NCI-H526 treated with DMSO at 0.1 percent for 48 hours (cell line): ENCODE measurements at regions not wholly inside any gene's neighbourhood (a gene's known extent, or its start where the extent isn't known, plus 50 kb on each side); places are given as distances from the start of the nearest gene placed in this dataset.

Source experiments
- DNase-seq: peaks from one replicate; lab custom pipeline; 2025; lab: John Stamatoyannopoulos, UW

DNA sequence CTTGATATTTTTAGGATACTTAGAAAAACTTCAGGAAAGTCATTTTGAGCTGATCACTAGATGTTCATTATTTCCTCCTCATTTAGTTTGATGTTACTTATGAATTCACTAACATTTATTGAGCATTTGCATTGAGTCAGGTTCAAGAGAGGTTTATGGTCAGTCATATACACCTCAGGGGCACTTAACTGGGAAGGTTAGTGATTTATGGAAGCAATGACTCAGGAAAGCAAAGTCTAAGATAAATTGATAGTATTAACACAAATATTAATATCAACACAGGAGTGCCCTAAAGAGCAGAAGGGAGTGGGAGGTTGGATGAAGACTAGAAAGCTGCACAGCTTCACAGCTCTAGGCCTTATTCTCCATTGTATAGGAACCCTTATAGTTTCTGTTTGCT is 177.0 kb upstream of the TNFAIP3 start:
- no peak for DNase-seq

DNA sequence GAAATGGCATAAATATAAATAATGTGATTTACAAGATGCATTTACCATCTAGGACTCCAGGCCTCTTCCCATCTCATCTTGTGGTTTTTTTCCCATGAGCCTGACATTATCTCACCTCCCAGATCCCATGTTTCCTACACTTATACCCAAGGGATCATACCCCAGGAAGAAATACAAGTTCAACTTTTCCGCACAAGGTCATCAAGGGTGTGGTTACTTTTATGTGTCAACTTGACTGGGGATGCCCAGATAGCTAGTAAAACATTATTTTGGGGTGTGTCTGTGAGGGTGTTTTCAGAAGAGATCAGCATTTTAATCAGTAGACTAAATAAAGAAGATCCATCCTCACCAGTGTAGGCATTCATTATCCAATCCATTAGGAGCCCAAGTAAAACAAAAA is 176.3 kb upstream of the TNFAIP3 start:
- DNase-seq: no peak

DNA sequence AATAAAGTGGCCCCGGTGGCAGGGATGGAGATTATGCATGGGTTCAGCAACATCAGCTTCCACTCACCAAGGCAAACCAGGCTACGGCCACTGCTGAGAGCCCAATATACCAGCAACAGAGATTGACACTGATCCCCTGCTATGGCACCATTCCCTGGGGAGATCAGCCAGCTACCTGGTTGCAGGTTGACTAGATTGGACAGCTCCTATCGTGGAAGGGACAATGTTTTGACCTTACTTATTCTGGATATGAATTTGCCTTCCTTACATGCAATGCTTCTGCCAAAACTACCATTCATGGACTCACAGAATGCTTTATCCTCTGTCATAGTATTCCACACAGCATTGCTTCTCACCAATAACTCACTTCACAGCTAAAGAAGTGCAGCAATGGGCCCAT is 174.8 kb upstream of the TNFAIP3 start:
- DNase-seq: no peak

DNA sequence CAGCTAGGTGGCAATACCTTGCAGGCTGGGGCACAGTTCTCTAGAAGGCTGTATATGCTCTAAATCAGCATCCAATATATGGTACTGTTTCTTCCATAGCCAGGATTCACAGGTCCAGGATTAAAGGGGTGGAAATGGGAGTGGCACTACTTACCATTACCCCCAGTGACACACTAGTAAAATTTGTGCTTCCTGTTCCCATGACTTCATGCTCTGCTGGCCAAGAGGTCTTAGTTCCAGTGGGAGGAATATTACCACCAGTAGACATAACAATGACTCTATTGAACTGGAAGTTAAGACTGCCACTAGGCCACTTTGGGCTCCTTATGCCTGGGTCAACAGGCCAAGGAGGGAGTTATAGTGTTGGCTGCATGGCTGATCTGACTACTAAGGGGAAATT is 174.3 kb upstream of the TNFAIP3 start:
- DNase-seq: no peak

DNA sequence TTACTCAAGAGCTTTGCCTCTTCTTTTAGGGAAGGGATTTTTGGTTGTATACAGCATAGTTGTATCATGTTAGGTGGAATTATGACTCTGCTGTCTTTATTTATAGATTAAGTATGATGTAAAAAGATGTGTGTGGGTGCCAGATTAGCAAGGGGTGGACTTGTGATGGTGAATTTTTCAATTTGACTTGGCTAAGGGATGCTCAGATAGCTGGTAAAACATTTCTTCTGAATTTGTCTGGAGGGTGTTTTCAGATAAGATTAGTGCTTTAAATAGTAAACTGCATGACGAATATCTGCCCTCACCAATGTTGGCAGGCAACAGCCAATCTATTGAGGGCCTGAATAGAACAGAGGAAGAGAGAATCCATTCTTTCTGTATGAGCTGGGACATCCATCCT is 173.3 kb upstream of the TNFAIP3 start:
- no peak for DNase-seq

DNA sequence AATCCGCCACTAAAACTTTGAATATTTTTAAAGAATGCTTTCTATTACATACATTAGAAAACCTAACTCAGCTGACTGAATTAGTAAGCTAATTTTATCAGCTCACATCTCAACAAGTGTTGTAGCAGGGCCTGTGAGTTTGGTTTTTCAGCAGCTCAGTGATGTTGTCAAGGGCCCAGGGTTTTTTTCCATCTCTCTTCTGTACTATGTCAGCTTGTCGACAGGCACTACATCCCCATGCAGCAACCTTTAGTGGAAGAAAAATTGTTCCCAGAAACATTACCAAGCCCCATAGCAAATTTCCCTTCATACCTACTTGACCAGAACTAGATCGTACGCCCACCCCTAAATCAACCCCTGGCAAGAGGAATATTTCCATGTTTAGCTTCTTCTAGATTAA is 170.3 kb upstream of the TNFAIP3 start:
- no peak for DNase-seq

DNA sequence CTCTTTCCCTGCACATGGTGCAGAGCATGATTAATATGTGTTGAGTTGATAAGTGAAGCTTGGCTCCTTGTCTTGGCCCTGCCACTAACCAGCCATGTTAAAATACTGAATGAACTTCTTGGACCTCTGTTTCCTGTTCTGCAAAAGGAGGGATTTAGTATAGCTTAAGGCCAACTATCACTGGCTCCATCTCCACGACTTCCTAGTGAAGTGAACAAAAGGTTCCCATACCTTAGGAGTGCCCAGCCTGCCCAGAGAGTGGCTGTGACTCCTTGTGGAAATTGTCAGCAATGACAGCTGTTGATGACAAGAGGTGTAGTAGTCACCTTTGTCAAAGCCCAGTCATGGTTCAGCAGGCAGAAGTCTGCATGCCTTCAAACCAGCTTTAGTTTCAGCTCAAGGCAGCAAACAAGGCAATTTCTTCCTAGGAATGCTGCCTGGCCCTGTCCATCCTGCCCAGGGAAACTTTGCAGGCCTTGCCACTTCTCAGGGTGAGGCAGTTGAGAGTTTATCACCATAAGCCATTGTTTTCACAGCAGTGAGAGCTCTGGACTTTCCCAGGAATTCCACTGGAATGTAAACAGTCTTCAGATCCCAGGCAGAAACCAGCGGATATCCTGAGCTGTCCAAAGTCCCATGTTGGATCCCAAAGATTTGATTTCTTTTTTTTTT is 169.7 kb upstream of the TNFAIP3 start:
- DNase-seq: no peak

DNA sequence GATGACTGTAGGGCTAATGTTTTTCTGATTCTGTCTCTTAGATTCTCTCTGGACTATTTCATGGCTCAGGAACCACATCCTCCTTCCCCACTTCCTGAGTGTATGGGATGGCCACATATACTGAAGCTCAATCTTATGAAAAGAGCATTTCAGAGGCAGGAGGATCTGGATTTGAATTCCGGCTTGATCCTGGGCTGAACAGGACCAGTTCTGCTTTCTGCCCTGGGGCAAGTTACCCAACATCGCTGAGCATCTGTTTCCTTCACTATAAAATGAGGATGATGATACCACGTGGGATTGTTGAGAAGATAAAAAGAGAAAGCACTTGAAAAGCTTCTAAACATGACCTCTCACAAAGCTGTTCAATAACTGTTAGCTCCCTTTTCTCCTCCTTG is 168.4 kb upstream of the TNFAIP3 start:
- DNase-seq: no peak

DNA sequence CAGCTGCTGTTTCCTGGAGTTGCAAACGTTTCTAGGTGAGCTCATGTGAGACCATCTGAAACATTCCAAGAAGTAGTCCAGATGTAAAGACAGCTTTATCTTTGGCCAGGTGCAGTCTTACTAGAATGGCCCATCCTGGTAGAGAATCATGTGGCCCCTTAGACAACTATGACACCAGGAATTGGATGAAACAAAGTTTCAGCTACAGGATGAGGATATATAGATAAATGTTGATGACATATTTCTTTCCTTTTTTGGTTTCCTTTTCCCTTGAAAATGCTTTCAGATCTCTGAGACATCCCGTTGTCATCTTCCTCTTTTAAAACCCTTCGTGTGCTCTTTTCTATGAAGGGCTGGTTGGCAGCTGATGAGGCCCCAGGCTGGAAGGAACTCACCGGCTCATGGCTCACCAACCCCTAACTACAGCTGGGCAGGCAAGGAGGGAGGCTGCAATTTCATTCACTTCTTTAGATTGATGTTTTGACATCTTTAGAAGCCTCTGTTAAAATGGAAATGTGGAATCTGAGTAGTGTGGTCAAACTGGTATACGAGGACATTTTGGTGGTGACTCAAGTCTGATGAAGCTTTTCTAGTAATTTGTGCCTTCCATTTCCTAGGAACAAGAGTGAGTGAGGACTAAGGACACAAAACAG is 167.9 kb upstream of the TNFAIP3 start:
- no peak for DNase-seq

DNA sequence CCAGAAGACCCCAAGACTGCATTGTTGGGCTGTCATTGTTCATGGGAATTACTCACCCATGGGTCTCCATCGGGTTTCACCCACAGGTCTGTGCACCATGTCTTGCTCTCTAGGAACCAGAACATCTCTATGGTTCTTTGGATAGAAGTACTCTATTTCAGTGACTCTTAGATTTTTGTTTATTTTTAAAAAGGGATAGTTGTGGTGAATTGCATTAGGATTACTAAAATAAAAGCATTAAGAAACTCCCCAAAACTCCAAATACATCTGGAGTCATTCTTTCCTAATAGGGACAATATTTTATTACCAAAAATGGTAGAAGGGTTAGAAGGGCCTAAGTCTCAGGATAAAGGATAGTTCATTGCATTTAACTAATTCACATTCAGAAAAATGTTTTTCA is 166.9 kb upstream of the TNFAIP3 start:
- no peak for DNase-seq

DNA sequence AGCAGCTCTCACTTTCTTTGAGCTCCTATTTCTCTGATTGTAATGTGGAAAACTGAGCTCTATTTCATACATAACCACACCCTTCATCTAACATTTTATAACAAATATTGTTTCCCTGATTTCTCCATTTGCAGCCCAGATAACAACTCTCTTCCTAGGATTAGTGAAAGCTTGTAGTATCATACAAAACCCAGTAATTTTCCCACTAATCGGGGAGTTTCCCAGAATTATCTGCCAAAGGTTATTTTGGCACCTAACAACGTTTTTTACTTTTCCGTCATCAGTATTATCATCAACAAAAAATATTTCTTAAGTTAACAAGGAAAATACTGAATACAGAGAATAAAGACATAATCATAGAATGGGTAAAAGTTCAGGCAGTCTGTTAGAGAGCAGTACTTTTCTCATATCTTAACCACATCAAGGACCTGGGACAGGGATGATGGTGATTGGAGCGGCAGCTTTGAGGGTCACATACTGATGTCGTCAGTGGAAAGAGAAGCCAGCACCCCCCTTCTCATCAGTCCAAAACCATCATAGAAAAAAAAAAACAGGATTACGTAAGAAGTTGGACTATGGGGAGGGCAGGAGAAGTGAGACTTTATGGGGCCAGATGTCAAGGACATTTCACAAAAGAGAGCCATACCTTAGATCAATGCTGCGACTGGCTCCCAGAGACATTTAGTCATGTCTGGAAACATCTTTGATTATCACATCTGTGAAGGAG is 166.1 kb upstream of the TNFAIP3 start:
- no peak for DNase-seq

DNA sequence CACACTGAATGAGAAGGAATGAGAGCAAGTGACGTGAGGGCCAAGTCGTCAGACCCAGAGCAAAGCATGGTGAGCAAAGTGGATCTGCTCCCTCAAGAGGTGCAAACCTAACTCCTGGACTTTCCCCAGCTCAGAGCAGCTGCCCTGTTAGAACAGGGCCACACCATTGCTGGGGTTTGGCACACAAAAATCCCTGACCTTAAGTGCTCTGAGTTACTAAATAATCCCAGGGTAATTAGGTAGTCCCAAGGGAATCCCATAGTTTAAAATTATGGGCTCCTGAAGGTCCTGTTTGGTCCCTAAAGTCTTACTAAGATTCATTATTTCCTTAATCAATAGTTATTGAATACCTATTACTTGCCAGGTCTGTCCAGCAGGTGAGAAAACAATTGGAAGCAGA is 165.1 kb upstream of the TNFAIP3 start:
- DNase-seq: no peak

DNA sequence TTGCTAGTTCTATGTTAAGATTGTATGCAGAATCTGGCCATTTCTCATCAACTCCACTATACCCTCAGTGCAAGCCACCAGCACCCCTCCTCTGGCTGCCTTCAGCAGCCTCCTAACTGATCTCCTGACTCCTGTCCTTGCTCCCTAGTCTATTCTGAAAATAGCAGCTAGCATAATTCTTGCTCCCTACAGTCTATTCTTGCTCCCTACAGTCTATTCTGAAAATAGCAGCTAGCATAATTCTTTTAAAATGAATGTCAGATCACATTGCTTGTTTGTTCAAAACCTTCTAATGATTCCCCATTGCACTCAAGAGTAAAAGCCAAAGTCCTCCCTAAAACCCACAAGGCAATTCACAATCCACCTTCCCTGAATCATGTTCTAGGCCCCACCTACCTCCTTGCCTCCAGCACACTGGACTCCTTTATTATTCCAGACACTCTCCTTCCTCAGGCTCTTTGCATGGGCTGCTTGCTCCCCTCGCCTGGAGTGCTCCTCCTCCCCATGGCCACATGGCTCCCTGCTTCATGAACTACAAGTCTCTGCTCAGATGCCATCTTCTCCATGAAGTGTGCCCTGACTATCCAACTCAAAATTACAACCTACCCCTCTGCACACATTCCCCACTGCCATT is 164.2 kb upstream of the TNFAIP3 start:
- DNase-seq: no peak

DNA sequence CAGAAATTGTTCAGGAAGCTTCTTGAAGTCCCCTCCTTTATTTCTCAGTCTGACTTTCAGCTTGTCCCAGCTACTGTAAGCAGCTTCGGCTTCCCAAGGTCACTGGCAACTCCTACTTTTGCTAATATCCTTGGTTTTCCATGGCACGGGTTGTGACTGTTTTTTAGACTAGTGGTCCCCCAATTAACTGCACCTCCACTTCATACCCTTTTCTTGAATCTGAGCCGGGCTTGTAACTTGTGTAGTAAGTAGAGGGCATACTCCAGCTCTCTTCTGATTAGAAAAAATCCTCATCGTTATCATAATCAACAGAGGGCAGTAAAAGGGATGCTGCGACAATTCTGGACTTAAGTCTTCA is 162.3 kb upstream of the TNFAIP3 start:
- DNase-seq: no peak

DNA sequence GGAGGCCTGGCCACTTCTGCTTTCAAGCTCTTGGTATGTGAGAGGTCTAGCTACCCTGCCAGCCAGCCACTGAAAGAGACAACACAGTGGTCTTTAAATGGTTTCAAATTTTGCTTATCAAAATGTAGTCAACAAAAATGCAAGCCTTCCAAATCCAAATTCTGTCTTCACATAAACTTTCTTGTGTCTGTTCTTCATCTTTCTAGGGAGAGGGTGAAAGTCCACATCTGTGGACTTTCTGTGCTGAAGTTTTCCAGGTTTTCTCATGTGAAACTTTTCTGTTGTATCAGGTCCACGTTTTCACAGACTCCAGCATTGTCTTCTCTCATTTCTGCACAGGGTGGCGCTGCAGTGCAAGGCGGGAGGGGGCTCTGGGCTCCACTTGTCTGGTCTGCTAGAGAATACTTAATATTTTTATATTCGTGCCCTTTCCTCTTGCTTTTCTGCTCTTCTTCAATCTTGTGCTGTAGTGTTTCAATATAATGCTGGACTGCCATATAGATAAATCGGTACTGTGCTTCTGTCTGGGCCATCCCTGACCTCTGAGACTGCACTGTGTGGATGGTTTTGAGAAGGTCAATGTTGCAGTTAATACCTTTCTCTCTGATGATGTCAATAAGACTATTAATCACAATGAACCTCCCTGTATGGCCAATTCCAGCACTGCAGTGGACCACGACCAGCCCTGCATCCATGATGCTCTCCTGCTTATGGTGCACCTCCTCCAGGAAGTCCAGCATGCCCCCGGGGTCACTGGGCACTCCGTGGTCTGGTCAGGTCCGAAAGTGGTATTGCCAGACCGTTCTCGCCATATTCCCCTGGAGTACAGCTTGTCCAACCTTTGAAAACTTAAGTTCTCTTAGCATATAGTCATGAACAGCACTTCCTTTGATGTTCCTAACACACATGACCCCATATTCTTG is 161.6 kb upstream of the TNFAIP3 start:
- DNase-seq: peak; percentile 10

DNA sequence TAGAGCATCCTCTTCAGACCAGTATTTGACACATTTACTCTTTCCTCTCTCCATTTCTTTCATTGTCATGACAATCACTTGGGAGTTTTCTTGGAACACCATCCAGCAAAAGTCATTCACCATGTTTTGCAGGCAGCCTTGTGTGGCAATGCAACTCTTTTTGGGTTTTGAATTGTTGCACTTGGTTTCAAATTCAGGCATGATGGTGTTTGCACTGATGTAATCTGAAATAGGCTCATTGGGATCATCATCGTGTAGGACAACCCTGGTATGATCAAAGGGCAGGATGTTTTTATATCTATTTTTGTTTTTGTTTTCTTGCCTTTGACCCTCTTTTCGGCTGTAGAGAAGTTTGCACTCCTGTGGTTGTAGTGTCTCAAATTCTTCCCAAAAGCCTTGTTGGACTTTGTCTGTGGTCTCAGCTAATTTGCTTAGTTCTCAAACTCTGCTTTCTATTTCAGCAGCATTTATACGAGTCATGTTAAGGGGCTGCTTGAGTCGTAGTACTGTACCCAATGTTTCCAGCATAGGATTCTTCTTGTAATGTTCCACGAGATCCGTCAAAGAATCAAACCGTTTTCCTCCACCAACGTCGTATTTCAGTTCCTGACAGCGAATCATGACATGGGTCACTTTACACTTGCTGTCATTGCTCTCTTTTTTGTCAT is 160.8 kb upstream of the TNFAIP3 start:
- DNase-seq: no peak

DNA sequence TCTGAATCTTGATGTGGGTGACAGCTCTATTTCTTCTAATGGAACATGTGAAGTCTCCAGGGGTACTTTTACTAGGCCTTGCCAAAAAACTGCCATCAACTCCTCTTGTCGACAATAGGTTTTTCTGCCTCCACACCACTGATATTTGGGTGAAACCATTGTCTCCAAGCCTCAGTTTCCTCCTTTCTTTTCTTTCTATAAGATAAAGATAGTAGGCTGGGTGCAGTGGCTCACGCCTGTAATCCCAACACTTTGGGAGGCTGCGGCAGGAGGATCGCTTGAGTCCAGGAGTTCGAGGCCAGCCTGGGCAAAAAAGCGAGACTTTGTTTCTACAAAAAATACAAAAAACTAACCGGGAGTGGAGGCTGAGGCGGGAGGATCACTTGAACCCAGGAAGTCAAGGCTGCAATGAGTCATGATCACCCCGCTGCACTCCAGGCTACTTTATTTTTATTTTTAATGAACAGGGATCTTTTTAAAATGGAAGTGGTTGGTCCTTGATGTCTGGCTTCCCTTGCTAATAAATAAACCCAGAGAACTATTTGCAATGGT is 159.9 kb upstream of the TNFAIP3 start:
- DNase-seq: no peak

DNA sequence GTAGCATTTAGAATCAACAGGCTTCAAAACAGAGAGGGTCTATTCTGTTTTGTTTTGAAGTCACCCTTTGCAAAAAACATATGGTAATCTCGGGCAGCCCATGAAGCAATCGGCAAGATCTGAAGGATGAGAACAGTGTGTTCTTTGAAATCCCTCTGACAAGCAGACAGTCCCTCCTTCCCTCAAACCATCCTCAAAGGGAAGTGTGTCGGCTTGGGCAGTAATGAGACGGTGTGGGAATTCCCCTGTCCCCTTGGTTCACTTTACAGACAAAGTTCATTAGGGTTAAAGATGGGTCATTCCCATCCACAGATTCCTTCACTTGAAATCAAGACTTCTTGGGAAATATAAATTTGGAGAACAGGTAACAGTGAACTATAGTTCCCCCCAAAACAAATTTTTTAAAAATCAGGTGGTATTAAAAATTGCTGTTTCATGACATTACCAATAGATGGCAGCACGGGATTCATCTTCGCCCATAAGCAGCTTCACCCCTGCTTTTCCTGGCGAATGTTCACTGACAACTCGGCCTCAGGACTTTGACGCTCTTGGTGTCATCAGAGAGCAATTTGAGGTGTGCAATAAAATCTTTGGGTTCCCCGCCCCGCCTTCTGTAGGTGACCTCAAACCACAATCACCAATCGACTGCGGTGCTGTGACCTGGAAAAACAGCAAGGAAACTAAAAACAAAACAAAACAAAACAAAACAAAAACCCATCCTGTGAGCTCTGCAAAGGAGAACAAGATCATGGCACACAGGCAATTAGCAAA is 159.3 kb upstream of the TNFAIP3 start:
- DNase-seq: no peak

DNA sequence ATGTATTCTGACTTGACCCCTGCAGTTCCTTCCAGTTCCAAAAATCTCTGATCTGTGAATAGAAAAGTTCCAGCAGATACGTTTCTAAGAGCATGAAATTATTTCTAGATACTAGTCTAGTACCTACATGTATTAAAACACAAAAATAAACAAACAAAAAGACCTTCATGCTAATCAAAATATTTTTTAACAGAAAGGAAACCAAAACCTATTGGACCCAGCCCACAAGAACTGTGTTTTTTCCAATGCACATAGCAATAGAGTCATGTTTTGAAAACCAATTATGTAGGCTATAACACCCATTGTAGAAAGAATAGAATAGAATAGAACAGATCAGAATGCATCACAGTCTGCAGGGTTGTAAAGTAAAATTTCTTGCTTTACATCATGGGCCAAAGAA is 158.6 kb upstream of the TNFAIP3 start:
- DNase-seq: no peak
